Coronary artery (tissue), 2 donors: ENCODE measurements at regions not wholly inside any gene's neighbourhood (a gene's known extent, or its start where the extent isn't known, plus 50 kb on each side); places are given as distances from the start of the nearest gene placed in this dataset.
"Not testable (repeated sequence)": the region's sequence is repeated elsewhere in the genome, so short reads cannot be mapped to it uniquely, and the experiment has no call there.

Experiments used
- DNase-seq: peaks from one replicate; pipeline ENCODE4 v3.0.0-alpha.2; 2017; ENCODE audit warnings: low spot score
- H3K27ac ChIP-seq, 2 donors: fragments of 200-600 bp; sonication (generic); one replicate each; pipeline ENCODE4 v1.5.1; 2016 to 2019
- H3K4me3 ChIP-seq: fragments of 200-600 bp; sonication (generic); 2 replicates; pipeline ENCODE4 v1.5.1; 2016; ENCODE audit warnings: mild to moderate bottlenecking, moderate library complexity
- TF ChIP-seq, protein P1 (sequence below): fragments of 200-600 bp; sonication (generic); IDR thresholded peaks from one replicate; pipeline ENCODE4 v1.5.1; 2019; ENCODE audit warnings: antibody characterized with exemption

DNA sequence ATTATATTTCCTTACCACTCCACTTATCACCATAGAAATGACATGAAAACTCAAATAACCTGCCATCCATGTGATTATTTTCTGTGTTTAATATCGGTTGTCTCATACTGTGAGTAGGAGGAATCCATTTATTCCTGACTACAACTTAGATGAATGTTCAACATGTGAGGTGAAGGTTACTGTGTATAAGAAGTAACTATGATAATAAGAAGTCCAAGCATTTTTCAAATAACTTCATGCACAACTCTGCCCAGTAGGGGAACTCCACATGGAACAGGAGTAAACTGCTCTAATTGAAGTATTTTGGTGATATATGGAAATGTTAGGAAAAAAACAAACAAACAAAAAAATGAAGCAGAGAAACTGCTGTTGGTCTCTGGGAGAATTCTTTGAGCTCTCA lies 447.5 kb upstream of the GRIN3A start:
- no peak for DNase-seq
- no peak overlapping the region for H3K27ac ChIP-seq
- H3K4me3 ChIP-seq = no peak overlapping the region
- TF ChIP-seq, protein P1, sequence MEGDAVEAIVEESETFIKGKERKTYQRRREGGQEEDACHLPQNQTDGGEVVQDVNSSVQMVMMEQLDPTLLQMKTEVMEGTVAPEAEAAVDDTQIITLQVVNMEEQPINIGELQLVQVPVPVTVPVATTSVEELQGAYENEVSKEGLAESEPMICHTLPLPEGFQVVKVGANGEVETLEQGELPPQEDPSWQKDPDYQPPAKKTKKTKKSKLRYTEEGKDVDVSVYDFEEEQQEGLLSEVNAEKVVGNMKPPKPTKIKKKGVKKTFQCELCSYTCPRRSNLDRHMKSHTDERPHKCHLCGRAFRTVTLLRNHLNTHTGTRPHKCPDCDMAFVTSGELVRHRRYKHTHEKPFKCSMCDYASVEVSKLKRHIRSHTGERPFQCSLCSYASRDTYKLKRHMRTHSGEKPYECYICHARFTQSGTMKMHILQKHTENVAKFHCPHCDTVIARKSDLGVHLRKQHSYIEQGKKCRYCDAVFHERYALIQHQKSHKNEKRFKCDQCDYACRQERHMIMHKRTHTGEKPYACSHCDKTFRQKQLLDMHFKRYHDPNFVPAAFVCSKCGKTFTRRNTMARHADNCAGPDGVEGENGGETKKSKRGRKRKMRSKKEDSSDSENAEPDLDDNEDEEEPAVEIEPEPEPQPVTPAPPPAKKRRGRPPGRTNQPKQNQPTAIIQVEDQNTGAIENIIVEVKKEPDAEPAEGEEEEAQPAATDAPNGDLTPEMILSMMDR = no peak

DNA sequence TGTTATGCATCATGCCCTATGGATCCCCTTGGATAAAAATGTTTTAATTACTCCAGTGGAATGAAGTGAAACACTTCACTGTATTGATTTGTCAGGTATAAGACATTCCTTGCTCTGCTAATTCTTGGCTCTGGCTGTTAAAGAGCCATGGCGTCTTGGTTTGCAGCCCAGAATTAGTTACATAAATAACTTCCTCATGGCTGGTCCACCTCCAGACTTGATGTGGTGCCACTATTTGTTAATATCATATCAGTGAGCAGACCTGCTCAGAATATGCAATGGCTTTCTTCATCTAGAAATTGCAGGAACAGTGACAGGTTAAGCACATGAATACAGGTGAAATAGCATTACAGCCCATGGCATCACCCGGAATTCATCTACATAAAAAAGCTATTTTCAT lies 446.9 kb upstream of the GRIN3A start:
- no peak for DNase-seq
- Histone ChIP-seq H3K4me3 (no peak overlapping the region), H3K27ac (no peak overlapping the region)
- TF ChIP-seq, protein P1 = no peak

DNA sequence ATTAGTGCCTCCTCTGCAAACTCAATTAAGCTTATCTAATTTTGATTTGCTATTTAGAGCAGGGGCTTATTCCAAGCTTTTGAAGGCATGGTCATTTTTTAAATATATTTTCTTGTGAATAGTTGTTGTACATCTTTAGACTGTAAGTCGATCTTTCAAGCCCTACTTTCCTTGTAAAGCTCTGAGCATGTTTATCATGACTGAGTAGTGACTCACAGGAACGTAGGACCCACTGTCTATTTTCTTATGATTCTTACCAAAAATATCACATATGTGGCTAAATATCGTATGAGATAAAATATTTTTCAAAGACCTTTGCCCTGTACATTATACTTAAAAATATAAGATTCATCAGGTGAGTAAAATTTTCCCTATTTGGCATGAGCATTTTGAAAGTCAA lies 440.4 kb upstream of the GRIN3A start:
- Histone ChIP-seq H3K27ac (no peak overlapping the region), H3K4me3 (no peak overlapping the region)
- TF ChIP-seq, protein P1 = no peak
- DNase-seq = no peak

DNA sequence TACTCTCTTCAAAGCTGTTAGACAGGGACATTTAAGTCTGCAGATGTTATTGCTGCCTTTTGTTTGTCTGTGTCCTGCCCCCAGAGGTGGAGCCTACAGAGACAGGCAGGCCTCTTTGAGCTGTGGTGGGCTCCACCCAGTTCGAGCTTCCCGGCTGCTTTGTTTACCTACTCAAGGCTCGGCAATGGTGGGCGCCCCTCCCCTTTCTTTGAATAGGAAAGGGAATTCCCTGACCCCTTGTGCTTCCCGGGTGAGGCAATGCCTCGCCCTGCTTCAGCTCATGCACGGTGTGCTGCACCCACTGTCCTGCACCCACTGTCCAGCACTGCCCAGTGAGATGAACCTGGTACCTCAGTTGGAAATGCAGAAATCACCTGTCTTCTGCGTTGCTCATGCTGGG lies 435.8 kb upstream of the GRIN3A start:
- not testable (repeated sequence) for DNase-seq, H3K4me3 ChIP-seq, H3K27ac ChIP-seq

DNA sequence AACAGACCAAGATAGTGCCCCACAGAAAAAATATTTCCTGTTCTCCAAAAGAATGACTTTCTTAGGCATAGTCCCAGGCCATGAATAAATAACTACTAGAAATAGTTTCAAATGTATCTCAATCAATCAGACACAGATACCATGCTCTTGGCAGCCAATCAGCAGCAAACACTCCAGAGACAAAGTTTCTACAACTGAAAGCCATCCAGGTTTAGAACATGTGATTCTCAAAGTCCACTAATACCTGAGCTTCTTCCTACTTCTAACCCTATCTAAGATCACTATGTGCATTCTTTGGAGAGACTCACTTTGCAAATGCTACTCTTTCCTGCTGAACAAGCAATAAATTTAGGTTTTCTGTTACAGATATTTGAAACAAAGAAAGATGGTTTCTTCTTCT lies 425.8 kb upstream of the GRIN3A start:
- H3K4me3 ChIP-seq = no peak overlapping the region
- no peak overlapping the region for H3K27ac ChIP-seq
- TF ChIP-seq, protein P1 = no peak
- DNase-seq = no peak

DNA sequence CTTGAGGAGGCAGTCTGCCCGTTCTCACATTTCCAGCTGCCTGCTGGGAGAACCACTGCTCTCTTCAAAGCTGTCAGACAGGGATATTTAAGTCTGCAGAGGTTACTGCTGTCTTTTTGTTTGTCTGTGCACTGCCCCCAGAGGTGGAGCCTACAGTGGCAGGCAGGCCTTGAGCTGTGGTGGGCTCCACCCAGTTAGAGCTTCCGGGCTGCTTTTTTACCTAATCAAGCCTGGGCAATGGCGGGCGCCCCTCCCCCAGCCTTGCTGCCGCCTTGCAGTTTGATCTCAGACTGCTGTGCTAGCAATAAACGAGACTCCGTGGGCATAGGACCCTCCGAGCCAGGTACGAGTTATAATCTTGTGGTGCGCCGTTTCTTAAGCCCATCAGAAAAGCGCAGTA lies 414.6 kb upstream of the GRIN3A start:
- H3K27ac ChIP-seq, H3K4me3 ChIP-seq, DNase-seq: not testable (repeated sequence)

DNA sequence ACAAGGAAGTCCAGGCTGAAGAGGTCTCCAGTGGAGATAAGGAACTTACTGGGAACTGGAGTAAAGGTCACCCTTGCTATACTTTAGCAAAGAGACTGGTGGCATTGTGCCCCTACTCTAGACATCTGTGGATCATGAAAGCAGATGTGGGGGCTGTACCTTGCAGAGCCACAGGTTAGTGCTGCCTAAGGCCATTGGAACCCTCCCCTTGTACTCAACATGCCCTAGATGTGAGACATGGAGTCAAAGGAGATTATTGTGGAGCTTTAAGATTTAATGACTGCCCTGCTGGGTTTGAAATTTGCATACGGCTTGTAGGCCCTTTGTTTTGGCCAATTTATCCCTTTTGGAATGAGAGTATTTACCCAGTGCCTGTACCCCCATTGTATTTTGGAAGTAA lies 397.3 kb upstream of the GRIN3A start:
- TF ChIP-seq, protein P1 = no peak
- no peak for DNase-seq
- Histone ChIP-seq H3K27ac (no peak overlapping the region), H3K4me3 (no peak overlapping the region)

DNA sequence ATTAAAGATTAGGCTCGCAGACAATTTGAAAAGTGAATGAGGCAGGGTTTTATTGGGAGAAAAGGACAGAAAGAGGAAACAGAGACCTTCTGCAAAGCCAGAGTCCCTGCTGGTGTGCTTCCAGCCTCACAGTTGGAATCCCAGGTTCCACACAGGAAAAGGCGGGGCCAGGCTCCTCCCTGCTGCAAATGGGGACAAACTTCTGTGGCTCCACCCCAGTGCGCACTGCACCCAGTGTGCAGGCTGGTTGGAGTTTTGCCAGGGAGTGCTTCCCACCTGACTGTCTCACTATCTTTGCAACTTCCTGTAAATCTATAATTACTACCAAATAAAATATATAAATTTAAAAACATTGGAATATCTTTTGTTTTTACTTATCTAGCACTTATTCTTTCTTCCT lies 386.0 kb upstream of the GRIN3A start:
- TF ChIP-seq, protein P1 = no peak
- no peak overlapping the region for H3K4me3 ChIP-seq
- DNase-seq = no peak

More for the DNA sequence above, 386.0 kb upstream of the GRIN3A start:
- H3K27ac ChIP-seq = no peak overlapping the region
